ENCODE measurements at regions not wholly inside any gene's neighbourhood (a gene's known extent, or its start where the extent isn't known, plus 50 kb on each side); places are given as distances from the start of the nearest gene placed in this dataset.
A peak's percentile ranks its signal among the peaks of the same experiment; 100 is the strongest.

DNA sequence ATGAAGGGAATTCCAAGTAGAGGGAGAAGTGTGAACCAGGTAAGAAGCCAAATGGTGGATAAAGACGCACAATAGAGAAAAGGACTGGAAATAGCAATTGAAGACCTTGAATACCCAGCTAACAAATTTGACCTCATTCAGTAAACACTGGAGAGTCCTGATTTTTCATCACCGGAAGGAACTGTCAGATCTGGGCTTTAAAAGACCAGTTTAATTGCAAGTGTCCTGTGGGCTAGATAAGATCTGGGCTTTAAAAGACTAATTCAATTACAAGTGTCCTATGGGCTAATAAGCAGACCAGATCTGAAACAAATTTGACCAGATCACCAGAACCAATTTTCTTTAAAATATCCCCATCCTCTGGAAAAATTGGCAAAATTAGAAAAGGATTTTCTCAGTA is 380.0 kb downstream of the ACTL7B start:
- no peak for DNase-seq (ENCODE audit: low read depth)
- TF ChIP-seq, protein P1, sequence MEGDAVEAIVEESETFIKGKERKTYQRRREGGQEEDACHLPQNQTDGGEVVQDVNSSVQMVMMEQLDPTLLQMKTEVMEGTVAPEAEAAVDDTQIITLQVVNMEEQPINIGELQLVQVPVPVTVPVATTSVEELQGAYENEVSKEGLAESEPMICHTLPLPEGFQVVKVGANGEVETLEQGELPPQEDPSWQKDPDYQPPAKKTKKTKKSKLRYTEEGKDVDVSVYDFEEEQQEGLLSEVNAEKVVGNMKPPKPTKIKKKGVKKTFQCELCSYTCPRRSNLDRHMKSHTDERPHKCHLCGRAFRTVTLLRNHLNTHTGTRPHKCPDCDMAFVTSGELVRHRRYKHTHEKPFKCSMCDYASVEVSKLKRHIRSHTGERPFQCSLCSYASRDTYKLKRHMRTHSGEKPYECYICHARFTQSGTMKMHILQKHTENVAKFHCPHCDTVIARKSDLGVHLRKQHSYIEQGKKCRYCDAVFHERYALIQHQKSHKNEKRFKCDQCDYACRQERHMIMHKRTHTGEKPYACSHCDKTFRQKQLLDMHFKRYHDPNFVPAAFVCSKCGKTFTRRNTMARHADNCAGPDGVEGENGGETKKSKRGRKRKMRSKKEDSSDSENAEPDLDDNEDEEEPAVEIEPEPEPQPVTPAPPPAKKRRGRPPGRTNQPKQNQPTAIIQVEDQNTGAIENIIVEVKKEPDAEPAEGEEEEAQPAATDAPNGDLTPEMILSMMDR (IDR thresholded peaks at IDR 0.05; ENCODE audit: insufficient read depth, low read depth, low read length, missing control alignments), result no peak
- no peak overlapping the region for H3K4me3 ChIP-seq (ENCODE audit: low read depth, low read length)

DNA sequence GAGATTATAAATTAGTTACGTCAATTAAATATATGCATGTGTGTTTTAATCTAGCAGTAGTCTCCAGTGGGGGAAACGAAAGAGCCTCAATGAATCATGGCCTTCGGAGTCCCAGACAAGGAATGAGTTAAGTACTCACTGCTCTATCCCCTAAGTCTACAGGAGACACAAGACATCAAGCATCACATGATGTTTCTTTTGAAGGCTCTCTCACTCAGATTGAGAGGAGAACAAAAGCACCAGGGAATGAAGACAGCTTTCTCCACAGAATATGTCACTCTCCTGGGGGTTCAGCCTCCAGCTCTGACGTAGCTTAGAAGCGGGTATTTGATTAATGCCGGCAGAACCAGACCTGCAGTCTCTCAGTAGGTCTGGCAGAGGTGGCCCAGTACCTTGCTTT is 381.4 kb downstream of the ACTL7B start:
- TF ChIP-seq, protein P1 (IDR thresholded peaks at IDR 0.05; ENCODE audit: insufficient read depth, low read depth, low read length, missing control alignments), result no peak
- DNase-seq (ENCODE audit: low read depth), result no peak
- H3K4me3 ChIP-seq (ENCODE audit: low read depth, low read length), result no peak overlapping the region

DNA sequence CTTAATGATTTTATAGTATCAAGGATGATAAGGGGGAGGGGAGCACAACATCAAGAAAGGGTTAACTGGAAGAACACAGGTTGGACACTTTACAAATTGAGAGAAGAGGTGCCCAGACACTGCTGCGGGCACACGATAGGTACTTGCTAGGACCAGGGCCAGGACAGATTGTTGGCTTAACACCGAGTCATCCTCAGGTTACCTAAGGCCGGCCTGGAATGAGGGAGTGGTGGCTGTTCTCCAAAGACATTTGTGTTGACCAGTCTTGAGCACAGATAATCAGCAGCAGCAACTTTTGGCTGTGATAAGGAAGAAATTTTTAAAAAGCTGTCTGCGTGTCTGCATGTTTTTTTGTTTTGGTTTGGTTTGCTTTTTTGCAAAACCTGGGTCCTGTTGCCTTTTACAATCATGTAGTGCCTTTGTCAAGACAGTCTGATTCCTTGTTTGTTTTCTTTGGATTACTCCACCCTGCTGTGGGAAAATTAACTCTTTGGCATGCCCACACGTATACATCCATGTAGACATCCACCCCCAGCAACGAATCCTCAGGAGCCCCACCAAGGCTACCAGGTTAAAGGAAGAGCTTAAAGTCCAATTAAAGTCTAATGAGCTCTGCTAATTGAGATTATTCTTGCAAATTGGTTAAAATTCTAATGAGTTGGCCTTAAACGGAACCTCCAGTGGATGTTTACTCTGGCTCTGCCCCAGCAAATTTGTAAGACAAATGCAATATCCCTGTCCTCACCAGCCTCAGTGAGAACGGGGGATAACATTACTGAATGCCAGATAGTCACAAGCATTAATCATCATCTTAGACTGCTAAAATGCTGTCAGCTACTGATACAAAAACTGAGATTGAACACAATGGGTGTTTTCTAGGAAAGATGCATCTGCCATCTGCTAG is 382.3 kb downstream of the ACTL7B start:
- H3K4me3 ChIP-seq (ENCODE audit: low read depth, low read length), result no peak overlapping the region
- DNase-seq (ENCODE audit: low read depth), result no peak
- TF ChIP-seq, protein P1 (IDR thresholded peaks at IDR 0.05; ENCODE audit: insufficient read depth, low read depth, low read length, missing control alignments), result no peak

DNA sequence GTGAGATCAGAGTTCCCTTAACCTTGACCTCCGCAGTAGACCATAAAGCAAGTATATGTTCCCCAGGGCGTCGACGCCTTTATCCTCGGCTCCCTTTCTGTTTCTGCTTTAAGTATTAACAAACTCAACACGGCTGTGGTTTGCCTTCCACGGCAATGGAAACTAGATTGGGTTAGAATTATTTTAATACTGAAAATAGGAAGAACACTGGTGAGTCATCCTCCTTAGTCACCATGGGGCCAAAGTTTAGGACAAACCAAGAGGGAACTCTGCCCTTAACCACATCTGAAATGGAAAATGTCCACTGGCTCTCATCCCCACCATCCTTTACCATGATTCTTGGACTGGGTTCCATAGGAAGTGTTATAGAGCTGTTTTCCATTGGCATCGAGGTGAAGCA is 386.1 kb downstream of the ACTL7B start:
- TF ChIP-seq, protein P1 (IDR thresholded peaks at IDR 0.05; ENCODE audit: insufficient read depth, low read depth, low read length, missing control alignments), result no peak
- DNase-seq (ENCODE audit: low read depth), result no peak

DNA sequence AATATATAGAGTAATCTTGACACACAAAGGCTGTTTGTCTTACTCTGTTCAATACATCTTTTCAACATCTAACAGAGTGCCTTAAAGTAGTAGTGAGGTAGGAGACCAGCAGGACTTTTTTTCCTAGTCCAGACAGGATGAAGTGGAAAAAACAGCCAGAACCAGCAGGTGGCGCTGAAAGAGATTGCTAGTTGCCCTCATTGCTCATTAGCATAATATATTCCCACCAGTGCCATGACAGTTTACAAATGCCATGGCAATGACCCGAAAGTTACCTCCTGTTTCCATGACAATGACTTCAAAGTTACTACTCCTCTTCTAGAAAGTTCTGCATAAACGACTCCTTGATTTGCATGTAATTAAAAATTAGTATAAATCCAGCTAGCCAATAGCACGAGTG is 387.4 kb downstream of the ACTL7B start:
- TF ChIP-seq, protein P1 (IDR thresholded peaks at IDR 0.05; ENCODE audit: insufficient read depth, low read depth, low read length, missing control alignments), result peak; percentile 52
- no peak overlapping the region for H3K4me3 ChIP-seq (ENCODE audit: low read depth, low read length)
- DNase-seq (ENCODE audit: low read depth), result peak; percentile 49

More for the DNA sequence above, 386.1 kb downstream of the ACTL7B start:
- no peak overlapping the region for H3K4me3 ChIP-seq (ENCODE audit: low read depth, low read length)

DNA sequence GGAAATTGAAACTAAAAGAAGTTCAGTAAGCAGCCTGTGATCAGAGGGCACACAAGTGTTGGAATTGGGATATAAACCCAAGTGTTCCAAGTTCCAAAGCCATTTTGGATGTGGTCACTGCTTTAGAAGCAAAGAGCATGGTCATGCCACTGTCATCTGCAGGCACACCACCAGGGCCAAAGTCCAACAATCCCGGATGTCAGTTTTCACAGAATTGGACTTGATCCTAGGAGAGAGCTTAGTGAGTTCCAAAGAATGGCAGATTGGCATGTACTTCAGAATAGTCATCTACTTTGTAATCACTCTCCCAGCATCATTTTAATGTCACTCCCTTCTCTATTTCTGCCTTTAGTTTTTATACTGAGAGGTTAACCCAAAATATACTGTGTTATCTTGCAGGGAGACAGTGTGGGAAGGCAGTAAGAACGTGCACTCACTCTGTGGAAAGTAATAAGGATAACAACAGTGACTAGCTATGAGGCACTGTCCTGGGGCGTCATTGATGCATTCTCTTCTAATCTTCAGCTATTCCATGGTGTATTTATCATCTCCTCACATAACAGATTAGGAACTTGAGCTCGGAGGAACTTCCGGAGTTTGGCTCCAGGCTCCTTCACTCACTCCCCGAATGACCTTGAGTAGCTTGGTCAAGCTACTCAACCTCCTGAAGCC is 388.0 kb downstream of the ACTL7B start:
- no peak for DNase-seq (ENCODE audit: low read depth)
- TF ChIP-seq, protein P1 (IDR thresholded peaks at IDR 0.05; ENCODE audit: insufficient read depth, low read depth, low read length, missing control alignments), result no peak
- no peak overlapping the region for H3K4me3 ChIP-seq (ENCODE audit: low read depth, low read length)
